Skeletal muscle tissue (tissue), 3 donors: ENCODE measurements at regions not wholly inside any gene's neighbourhood (a gene's known extent, or its start where the extent isn't known, plus 50 kb on each side); places are given as distances from the start of the nearest gene placed in this dataset.

Experiments used
- H3K27ac ChIP-seq: one replicate; pipeline ENCODE4 v1.7.0; 2013; ENCODE audit warnings: mild to moderate bottlenecking, low read depth, low read length, inconsistent platforms
- H3K27me3 ChIP-seq, 3 donors: one replicate each; pipeline ENCODE4 v1.7.0; 2013; ENCODE audit warnings: low read length in 3 of 3; ENCODE audit not compliant: control insufficient read depth in 3 of 3, insufficient read depth in 3 of 3
- H3K36me3 ChIP-seq, 3 donors: one replicate each; pipeline ENCODE4 v1.7.0; 2013; ENCODE audit warnings: low read length in 3 of 3; ENCODE audit not compliant: control insufficient read depth in 3 of 3, insufficient read depth in 3 of 3
- H3K4me1 ChIP-seq, 3 donors: one replicate each; pipeline ENCODE4 v1.7.0; 2013; ENCODE audit warnings: low read length in 3 of 3, mild to moderate bottlenecking in 3 of 3; ENCODE audit not compliant: control insufficient read depth in 3 of 3, insufficient read depth in 3 of 3
- H3K4me3 ChIP-seq, 3 donors: one replicate each; pipeline ENCODE4 v1.7.0; 2013; ENCODE audit warnings: low read length in 3 of 3
- H3K9ac ChIP-seq, 3 donors: one replicate each; pipeline ENCODE4 v1.7.0; 2013; ENCODE audit warnings: low read length in 3 of 3, mild to moderate bottlenecking in 3 of 3, moderate library complexity in 2 of 3, low read depth in 1 of 3
- H3K9me3 ChIP-seq, 3 donors: one replicate each; pipeline ENCODE4 v1.7.0; 2013; ENCODE audit warnings: low read length in 3 of 3; ENCODE audit not compliant: control insufficient read depth in 3 of 3
- donor health status: Osteomylitis.

GRCh38 chr21:35119501-35120047, 70.5 kb upstream of the RUNX1 start:
- no peaks in the 10 kb centered on the region for H3K36me3 ChIP-seq
- no peaks in the 10 kb centered on the region for H3K27me3 ChIP-seq

GRCh38 chr21:35116777-35117176, 67.7 kb upstream of the RUNX1 start:
- H3K36me3 ChIP-seq = no peaks in the 10 kb centered on the region
- H3K27me3 ChIP-seq = no peaks in the 10 kb centered on the region
- H3K4me3 ChIP-seq = no peak overlapping the region
- H3K9ac ChIP-seq = no peak overlapping the region
- H3K4me1 ChIP-seq = peaks cover 0 to 10% (median 3%) of the 10 kb centered on the region in 3 donors
- no peaks in the 10 kb centered on the region for H3K9me3 ChIP-seq
- no peak overlapping the region for H3K27ac ChIP-seq

More at GRCh38 chr21:35119501-35120047, 70.5 kb upstream of the RUNX1 start:
- Histone ChIP-seq H3K9me3 (no peaks in the 10 kb centered on the region), H3K4me1 (peaks cover 0 to 10% (median 3%) of the 10 kb centered on the region in 3 donors), H3K4me3 (no peak overlapping the region), H3K27ac (no peak overlapping the region), H3K9ac (no peak overlapping the region)

GRCh38 chr21:35113064-35113463, 64.0 kb upstream of the RUNX1 start:
- Histone ChIP-seq H3K27ac (no peak overlapping the region), H3K9me3 (no peaks in the 10 kb centered on the region), H3K9ac (no peak overlapping the region), H3K4me3 (no peak overlapping the region), H3K4me1 (peaks cover 0 to 10% (median 3%) of the 10 kb centered on the region in 3 donors), H3K27me3 (no peaks in the 10 kb centered on the region), H3K36me3 (no peaks in the 10 kb centered on the region)

- H3K9me3 ChIP-seq = no peaks in the 10 kb centered on the region
- no peak overlapping the region for H3K27ac ChIP-seq
- no peak overlapping the region for H3K4me3 ChIP-seq
- no peaks in the 10 kb centered on the region for H3K36me3 ChIP-seq
- no peaks in the 10 kb centered on the region for H3K27me3 ChIP-seq
- peaks cover 0 to 1% (median under 1%) of the 10 kb centered on the region in 3 donors for H3K4me1 ChIP-seq
- no peak overlapping the region for H3K9ac ChIP-seq
These were observed 62.3 kb upstream of the RUNX1 start for GRCh38 chr21:35111321-35111930.

GRCh38 chr21:35108887-35109286, 59.8 kb upstream of the RUNX1 start:
- Histone ChIP-seq H3K27me3 (no peaks in the 10 kb centered on the region), H3K9ac (no peak overlapping the region), H3K4me1 (no peaks in the 10 kb centered on the region), H3K27ac (no peak overlapping the region), H3K36me3 (no peaks in the 10 kb centered on the region), H3K9me3 (no peaks in the 10 kb centered on the region), H3K4me3 (no peak overlapping the region)

- Histone ChIP-seq H3K36me3 (no peaks in the 10 kb centered on the region), H3K4me1 (no peaks in the 10 kb centered on the region), H3K27me3 (no peaks in the 10 kb centered on the region), H3K9me3 (no peaks in the 10 kb centered on the region), H3K9ac (no peak overlapping the region), H3K27ac (no peak overlapping the region), H3K4me3 (no peak overlapping the region)
These were observed 58.4 kb upstream of the RUNX1 start for GRCh38 chr21:35107520-35107919.

GRCh38 chr21:35106246-35106835, 57.2 kb upstream of the RUNX1 start:
- Histone ChIP-seq H3K27me3 (no peaks in the 10 kb centered on the region), H3K4me1 (no peaks in the 10 kb centered on the region), H3K27ac (no peak overlapping the region), H3K36me3 (no peaks in the 10 kb centered on the region), H3K9ac (no peak overlapping the region), H3K4me3 (no peak overlapping the region), H3K9me3 (no peaks in the 10 kb centered on the region)

GRCh38 chr21:35102488-35103371, 53.6 kb upstream of the RUNX1 start:
- Histone ChIP-seq H3K9ac (no peak overlapping the region), H3K9me3 (no peaks in the 10 kb centered on the region), H3K27me3 (no peaks in the 10 kb centered on the region), H3K4me1 (no peaks in the 10 kb centered on the region), H3K4me3 (no peak overlapping the region), H3K36me3 (no peaks in the 10 kb centered on the region), H3K27ac (no peak overlapping the region)

- H3K4me3 ChIP-seq = no peak overlapping the region
- no peak overlapping the region for H3K27ac ChIP-seq
- no peaks in the 10 kb centered on the region for H3K27me3 ChIP-seq
These were observed 51.3 kb upstream of the RUNX1 start for GRCh38 chr21:35100349-35100811.

GRCh38 chr21:35099310-35099709, 50.2 kb upstream of the RUNX1 start:
- H3K4me3 ChIP-seq = no peak overlapping the region
- no peaks in the 10 kb centered on the region for H3K9me3 ChIP-seq
- no peaks in the 10 kb centered on the region for H3K36me3 ChIP-seq
- H3K27me3 ChIP-seq = no peaks in the 10 kb centered on the region
- H3K27ac ChIP-seq = no peak overlapping the region
- H3K4me1 ChIP-seq = no peaks in the 10 kb centered on the region
- H3K9ac ChIP-seq = no peak overlapping the region

More at GRCh38 chr21:35100349-35100811, 51.3 kb upstream of the RUNX1 start:
- Histone ChIP-seq H3K36me3 (no peaks in the 10 kb centered on the region), H3K9me3 (no peaks in the 10 kb centered on the region), H3K4me1 (no peaks in the 10 kb centered on the region), H3K9ac (no peak overlapping the region)
